BE2C (cell line): ENCODE measurements at regions not wholly inside any gene's neighbourhood (a gene's known extent, or its start where the extent isn't known, plus 50 kb on each side); places are given as distances from the start of the nearest gene placed in this dataset.
"Not testable (repeated sequence)": the region's sequence is repeated elsewhere in the genome, so short reads cannot be mapped to it uniquely, and the experiment has no call there.

Source experiments
- DNase-seq: peaks from one replicate; pipeline ENCODE4 v3.0.0-alpha.2; 2020
- H3K27me3 ChIP-seq: fragments of 250-450 bp; sonication (Bioruptor Pico); 2 replicates; pipeline ENCODE4 v1.5.1; 2020; ENCODE audit warnings: mild to moderate bottlenecking
- H3K36me3 ChIP-seq: fragments of 250-450 bp; sonication (Bioruptor Pico); 2 replicates; pipeline ENCODE4 v1.5.1; 2020; ENCODE audit warnings: mild to moderate bottlenecking
- H3K4me1 ChIP-seq: fragments of 250-450 bp; sonication (Bioruptor Pico); 2 replicates; pipeline ENCODE4 v1.5.1; 2020
- H3K4me3 ChIP-seq: 2 replicates; pipeline ENCODE4 v1.5.1; 2011; ENCODE audit warnings: low read depth, low read length
- H3K9me3 ChIP-seq: fragments of 250-450 bp; sonication (Bioruptor Pico); 2 replicates; pipeline ENCODE4 v1.5.1; 2020
- TF ChIP-seq, protein P1 (sequence below): IDR thresholded peaks from 2 replicates; pipeline ENCODE4 v1.5.1; 2012; ENCODE audit warnings: mild to moderate bottlenecking, low read depth, low read length

DNA sequence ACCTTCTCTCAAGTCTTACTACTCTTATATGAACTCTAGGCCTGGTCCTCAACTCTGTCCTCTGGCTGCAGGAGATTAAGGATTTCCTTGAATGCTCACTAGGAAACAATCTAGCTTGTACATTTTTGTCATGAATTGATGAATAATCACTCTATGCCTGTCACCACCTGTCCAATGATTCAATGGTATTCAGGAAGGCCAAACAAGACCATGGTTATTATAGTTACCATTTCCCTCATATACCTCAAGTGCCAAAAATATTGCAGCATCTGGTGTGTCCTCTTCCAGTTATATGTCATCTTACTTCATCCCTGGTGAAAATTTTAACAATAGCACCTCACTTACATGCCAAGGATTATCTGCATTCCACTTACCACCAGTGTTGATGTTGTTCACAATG, 179.0 kb upstream of the MOCS2 start:
- Histone ChIP-seq H3K4me3 (no peak overlapping the region), H3K36me3 (no peaks in the 10 kb centered on the region), H3K9me3 (no peaks in the 10 kb centered on the region), H3K4me1 (no peaks in the 10 kb centered on the region), H3K27me3 (no peaks in the 10 kb centered on the region)
- TF ChIP-seq, protein P1, sequence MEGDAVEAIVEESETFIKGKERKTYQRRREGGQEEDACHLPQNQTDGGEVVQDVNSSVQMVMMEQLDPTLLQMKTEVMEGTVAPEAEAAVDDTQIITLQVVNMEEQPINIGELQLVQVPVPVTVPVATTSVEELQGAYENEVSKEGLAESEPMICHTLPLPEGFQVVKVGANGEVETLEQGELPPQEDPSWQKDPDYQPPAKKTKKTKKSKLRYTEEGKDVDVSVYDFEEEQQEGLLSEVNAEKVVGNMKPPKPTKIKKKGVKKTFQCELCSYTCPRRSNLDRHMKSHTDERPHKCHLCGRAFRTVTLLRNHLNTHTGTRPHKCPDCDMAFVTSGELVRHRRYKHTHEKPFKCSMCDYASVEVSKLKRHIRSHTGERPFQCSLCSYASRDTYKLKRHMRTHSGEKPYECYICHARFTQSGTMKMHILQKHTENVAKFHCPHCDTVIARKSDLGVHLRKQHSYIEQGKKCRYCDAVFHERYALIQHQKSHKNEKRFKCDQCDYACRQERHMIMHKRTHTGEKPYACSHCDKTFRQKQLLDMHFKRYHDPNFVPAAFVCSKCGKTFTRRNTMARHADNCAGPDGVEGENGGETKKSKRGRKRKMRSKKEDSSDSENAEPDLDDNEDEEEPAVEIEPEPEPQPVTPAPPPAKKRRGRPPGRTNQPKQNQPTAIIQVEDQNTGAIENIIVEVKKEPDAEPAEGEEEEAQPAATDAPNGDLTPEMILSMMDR: no peak
- DNase-seq: no peak

DNA sequence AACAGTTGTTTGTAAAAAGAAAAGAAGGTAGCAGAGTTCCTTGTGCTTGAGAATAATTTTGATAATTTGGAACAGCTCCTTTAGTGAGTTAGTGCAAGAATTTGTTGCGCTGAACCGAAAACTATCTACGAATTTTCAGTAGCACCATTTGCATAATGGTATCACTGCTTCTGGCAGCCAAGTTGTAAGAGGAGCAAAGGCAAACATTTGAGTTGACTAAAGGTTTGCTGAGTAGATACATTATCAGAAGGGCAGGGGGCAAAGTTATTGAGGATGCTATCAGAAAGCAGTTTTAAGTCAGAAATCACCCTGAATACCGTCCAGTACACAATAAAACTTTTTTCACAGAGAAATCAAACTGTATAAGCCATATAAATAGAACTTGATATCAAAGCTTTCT, 181.5 kb upstream of the MOCS2 start:
- no peaks in the 10 kb centered on the region for H3K9me3 ChIP-seq
- DNase-seq: no peak
- TF ChIP-seq, protein P1: no peak
- no peak overlapping the region for H3K4me3 ChIP-seq
- H3K4me1 ChIP-seq: no peaks in the 10 kb centered on the region
- no peaks in the 10 kb centered on the region for H3K36me3 ChIP-seq
- no peaks in the 10 kb centered on the region for H3K27me3 ChIP-seq

GRCh38 chr5:53291528-53291927, 182.0 kb upstream of the MOCS2 start:
- Histone ChIP-seq H3K36me3 (no peaks in the 10 kb centered on the region), H3K27me3 (no peaks in the 10 kb centered on the region), H3K4me3 (no peak overlapping the region), H3K9me3 (no peaks in the 10 kb centered on the region), H3K4me1 (no peaks in the 10 kb centered on the region)
- TF ChIP-seq, protein P1: no peak
- DNase-seq: no peak

- TF ChIP-seq, protein P1: no peak
These were observed 181.6 kb upstream of the FST start for GRCh38 chr5:53298841-53299240.

GRCh38 chr5:53302529-53302928, 177.9 kb upstream of the FST start:
- no peak overlapping the region for H3K4me3 ChIP-seq
- DNase-seq: no peak
- no peaks in the 10 kb centered on the region for H3K36me3 ChIP-seq
- H3K4me1 ChIP-seq: no peaks in the 10 kb centered on the region
- TF ChIP-seq, protein P1: no peak
- H3K9me3 ChIP-seq: no peaks in the 10 kb centered on the region; the same call in 1 of the 2 replicates
- no peaks in the 10 kb centered on the region for H3K27me3 ChIP-seq

More at GRCh38 chr5:53298841-53299240, 181.6 kb upstream of the FST start:
- no peaks in the 10 kb centered on the region for H3K4me1 ChIP-seq
- H3K4me3 ChIP-seq: no peak overlapping the region
- H3K27me3 ChIP-seq: no peaks in the 10 kb centered on the region
- no peak for DNase-seq
- H3K9me3 ChIP-seq: no peaks in the 10 kb centered on the region
- H3K36me3 ChIP-seq: no peaks in the 10 kb centered on the region

GRCh38 chr5:53303105-53303504, 177.3 kb upstream of the FST start:
- no peaks in the 10 kb centered on the region for H3K4me1 ChIP-seq
- TF ChIP-seq, protein P1: no peak
- H3K36me3 ChIP-seq: no peaks in the 10 kb centered on the region
- DNase-seq: no peak
- no peak overlapping the region for H3K4me3 ChIP-seq
- no peaks in the 10 kb centered on the region; the same call in 1 of the 2 replicates for H3K9me3 ChIP-seq
- H3K27me3 ChIP-seq: no peaks in the 10 kb centered on the region

DNA sequence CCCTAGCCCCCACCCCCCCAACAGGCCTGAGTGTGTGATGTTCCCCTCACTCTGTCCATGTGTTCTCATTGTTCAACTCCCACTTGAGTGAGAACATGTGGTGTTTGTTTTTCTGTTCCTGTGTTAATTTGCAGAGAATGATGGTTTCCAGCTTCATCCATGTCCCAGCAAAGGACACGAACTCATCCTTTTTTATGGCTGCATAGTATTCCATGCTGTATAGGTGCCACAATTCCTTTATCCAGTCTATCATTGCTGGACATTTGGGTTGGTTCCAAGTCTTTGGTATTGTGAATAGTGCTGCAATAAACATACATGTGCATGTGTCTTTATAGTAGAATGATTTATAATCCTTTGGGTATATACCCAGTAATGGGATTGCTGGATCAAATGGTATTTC, 175.1 kb upstream of the FST start:
- not testable (repeated sequence) for H3K9me3 ChIP-seq, H3K4me1 ChIP-seq, DNase-seq, H3K27me3 ChIP-seq, H3K4me3 ChIP-seq, H3K36me3 ChIP-seq
